Karpas-422 (cell line): ENCODE measurements at regions not wholly inside any gene's neighbourhood (a gene's known extent, or its start where the extent isn't known, plus 50 kb on each side); places are given as distances from the start of the nearest gene placed in this dataset.
A peak's percentile ranks its signal among the peaks of the same experiment; 100 is the strongest.

ENCODE experiments used
- DNase-seq: peaks from one replicate; pipeline ENCODE4 v3.0.0-alpha.2; 2015
- H2AFZ ChIP-seq: fragments of 200-600 bp; sonication (generic); 2 replicates; pipeline ENCODE4 v1.6.1; 2014; ENCODE audit warnings: antibody characterized with exemption, low read length, mixed read lengths
- H3K27ac ChIP-seq: fragments of 200-600 bp; sonication (generic); 2 replicates; pipeline ENCODE4 v1.5.1; 2014; ENCODE audit warnings: mild to moderate bottlenecking, low read length, moderate library complexity
- H3K27me3 ChIP-seq: fragments of 200-600 bp; sonication (generic); 2 replicates; pipeline ENCODE4 v1.6.1; 2014; ENCODE audit warnings: low read length, mixed read lengths
- H3K36me3 ChIP-seq: fragments of 200-600 bp; sonication (generic); 2 replicates; pipeline ENCODE4 v1.6.1; 2014; ENCODE audit warnings: low read length, mixed read lengths; ENCODE audit not compliant: insufficient read depth
- H3K4me1 ChIP-seq: fragments of 200-600 bp; sonication (generic); 2 replicates; pipeline ENCODE4 v1.6.1; 2014; ENCODE audit warnings: mild to moderate bottlenecking, low read length, mixed read lengths
- H3K4me2 ChIP-seq: fragments of 200-600 bp; sonication (generic); 2 replicates; pipeline ENCODE4 v1.6.1; 2014; ENCODE audit warnings: low read length, low read depth, mild to moderate bottlenecking; ENCODE audit not compliant: poor library complexity, severe bottlenecking
- H3K4me3 ChIP-seq: fragments of 200-600 bp; sonication (generic); 2 replicates; pipeline ENCODE4 v1.5.1; 2014; ENCODE audit warnings: mild to moderate bottlenecking, antibody characterized with exemption, low read length, mixed read lengths
- H3K79me2 ChIP-seq: fragments of 200-600 bp; sonication (generic); 2 replicates; pipeline ENCODE4 v1.6.1; 2014; ENCODE audit warnings: mild to moderate bottlenecking, low read length, mixed read lengths
- H3K9ac ChIP-seq: fragments of 200-600 bp; sonication (generic); 2 replicates; pipeline ENCODE4 v1.6.0; 2014; ENCODE audit warnings: low read length
- H3K9me2 ChIP-seq: fragments of 200-600 bp; sonication (generic), shearing (Covaris generic); replicated peaks from 2 replicates; pipeline ENCODE4 v1.6.0; 2014; ENCODE audit warnings: mild to moderate bottlenecking, low read length, moderate library complexity; ENCODE audit not compliant: insufficient read depth
- H3K9me3 ChIP-seq: fragments of 300-700, 200-600 bp; sonication (generic); 2 replicates; pipeline ENCODE4 v1.6.1; 2014; ENCODE audit warnings: low read length, mixed read lengths
- H4K20me1 ChIP-seq: fragments of 200-600 bp; sonication (generic); 2 replicates; pipeline ENCODE4 v1.6.1; 2014; ENCODE audit warnings: mild to moderate bottlenecking, antibody characterized with exemption, low read length, low read depth; ENCODE audit not compliant: insufficient read depth

GRCh38 chr10:43962346-43963191, 313.9 kb upstream of the ZNF32 start:
- Histone ChIP-seq H3K79me2 (no peaks in the 10 kb centered on the region), H3K9me2 (no peaks in the 10 kb centered on the region), H3K4me1 (peaks cover 93% of the 10 kb centered on the region), H4K20me1 (no peaks in the 10 kb centered on the region), H3K36me3 (no peaks in the 10 kb centered on the region), H3K27me3 (no peaks in the 10 kb centered on the region), H3K4me2 (no peak overlapping the region), H3K9me3 (no peaks in the 10 kb centered on the region), H3K27ac (no peak overlapping the region), H3K4me3 (no peak overlapping the region), H2AFZ (no peak overlapping the region), H3K9ac (no peak overlapping the region)
- no peak for DNase-seq

GRCh38 chr10:43961523-43962345, 313.1 kb upstream of the ZNF32 start:
- Histone ChIP-seq H3K27ac (no peak overlapping the region), H3K4me1 (peaks cover 93% of the 10 kb centered on the region), H3K36me3 (no peaks in the 10 kb centered on the region), H3K79me2 (no peaks in the 10 kb centered on the region), H3K9ac (no peak overlapping the region), H3K4me3 (no peak overlapping the region), H3K9me3 (no peaks in the 10 kb centered on the region), H2AFZ (no peak overlapping the region), H3K4me2 (no peak overlapping the region), H3K9me2 (no peaks in the 10 kb centered on the region), H3K27me3 (no peaks in the 10 kb centered on the region), H4K20me1 (no peaks in the 10 kb centered on the region)
- DNase-seq: no peak

GRCh38 chr10:43960981-43961380, 312.3 kb upstream of the ZNF32 start:
- no peak overlapping the region for H3K4me2 ChIP-seq

GRCh38 chr10:43960477-43960876, 311.8 kb upstream of the ZNF32 start:
- Histone ChIP-seq H2AFZ (no peak overlapping the region), H3K9ac (no peak overlapping the region), H3K27me3 (no peaks in the 10 kb centered on the region), H3K79me2 (no peaks in the 10 kb centered on the region), H3K4me1 (peaks cover 94% of the 10 kb centered on the region), H3K27ac (no peak overlapping the region), H3K9me3 (no peaks in the 10 kb centered on the region), H3K36me3 (no peaks in the 10 kb centered on the region), H3K4me2 (no peak overlapping the region), H3K4me3 (no peak overlapping the region), H3K9me2 (no peaks in the 10 kb centered on the region), H4K20me1 (no peaks in the 10 kb centered on the region)
- no peak for DNase-seq

More at GRCh38 chr10:43960981-43961380, 312.3 kb upstream of the ZNF32 start:
- no peak for DNase-seq
- Histone ChIP-seq H3K4me1 (peaks cover 93% of the 10 kb centered on the region), H3K27me3 (no peaks in the 10 kb centered on the region), H2AFZ (no peak overlapping the region), H3K4me3 (no peak overlapping the region), H3K79me2 (no peaks in the 10 kb centered on the region), H3K9me2 (no peaks in the 10 kb centered on the region), H3K27ac (no peak overlapping the region), H3K9me3 (no peaks in the 10 kb centered on the region), H3K9ac (no peak overlapping the region), H3K36me3 (no peaks in the 10 kb centered on the region), H4K20me1 (no peaks in the 10 kb centered on the region)

GRCh38 chr10:43960135-43960415, 311.4 kb upstream of the ZNF32 start:
- no peak overlapping the region for H3K27ac ChIP-seq
- H3K36me3 ChIP-seq: no peaks in the 10 kb centered on the region
- no peak overlapping the region for H3K4me3 ChIP-seq
- no peak overlapping the region for H3K4me2 ChIP-seq
- H3K4me1 ChIP-seq: peaks cover 94% of the 10 kb centered on the region
- H4K20me1 ChIP-seq: no peaks in the 10 kb centered on the region
- no peaks in the 10 kb centered on the region for H3K9me2 ChIP-seq
- no peaks in the 10 kb centered on the region for H3K27me3 ChIP-seq
- no peaks in the 10 kb centered on the region for H3K9me3 ChIP-seq
- no peaks in the 10 kb centered on the region for H3K79me2 ChIP-seq
- no peak overlapping the region for H3K9ac ChIP-seq
- no peak for DNase-seq
- no peak overlapping the region for H2AFZ ChIP-seq

- Histone ChIP-seq H3K79me2 (no peaks in the 10 kb centered on the region), H3K4me2 (no peak overlapping the region), H3K9me3 (no peaks in the 10 kb centered on the region), H3K4me3 (no peak overlapping the region), H3K9me2 (no peaks in the 10 kb centered on the region), H3K9ac (peak overlapping the region; percentile 18; the same call in 1 of the 2 replicates), H4K20me1 (no peaks in the 10 kb centered on the region), H3K4me1 (peaks cover 94% of the 10 kb centered on the region), H3K36me3 (no peaks in the 10 kb centered on the region), H3K27ac (no peak overlapping the region), H3K27me3 (no peaks in the 10 kb centered on the region), H2AFZ (no peak overlapping the region)
- no peak for DNase-seq
These were observed 310.9 kb upstream of the ZNF32 start for GRCh38 chr10:43959364-43960134.

- Histone ChIP-seq H3K79me2 (no peaks in the 10 kb centered on the region), H3K4me1 (peaks cover 91% of the 10 kb centered on the region), H3K9me2 (no peaks in the 10 kb centered on the region), H3K9ac (peak overlapping the region; percentile 18; the same call in 1 of the 2 replicates), H3K27ac (no peak overlapping the region), H2AFZ (no peak overlapping the region), H3K27me3 (no peaks in the 10 kb centered on the region), H3K36me3 (no peaks in the 10 kb centered on the region), H4K20me1 (no peaks in the 10 kb centered on the region), H3K4me3 (no peak overlapping the region), H3K9me3 (no peaks in the 10 kb centered on the region), H3K4me2 (no peak overlapping the region)
- DNase-seq: no peak
These were observed 310.3 kb upstream of the ZNF32 start for GRCh38 chr10:43958964-43959363.

- H3K9me3 ChIP-seq: no peaks in the 10 kb centered on the region
- no peaks in the 10 kb centered on the region for H3K79me2 ChIP-seq
- no peak overlapping the region; the same call in 1 of the 2 replicates for H3K9ac ChIP-seq
- no peak for DNase-seq
- H2AFZ ChIP-seq: no peak overlapping the region
- H3K9me2 ChIP-seq: no peaks in the 10 kb centered on the region
- H3K4me3 ChIP-seq: peak overlapping the region; percentile 3; the same call in 1 of the 2 replicates
- H3K27me3 ChIP-seq: no peaks in the 10 kb centered on the region
- H3K27ac ChIP-seq: peak overlapping the region; percentile 63
- no peaks in the 10 kb centered on the region for H4K20me1 ChIP-seq
- peaks cover 81% of the 10 kb centered on the region for H3K4me1 ChIP-seq
- H3K4me2 ChIP-seq: peak overlapping the region; percentile 46
- no peaks in the 10 kb centered on the region for H3K36me3 ChIP-seq
These were observed 309.4 kb upstream of the ZNF32 start for GRCh38 chr10:43958071-43958432.
